NCI-H526 treated with DMSO at 0.1 percent for 48 hours (cell line): ENCODE measurements at regions not wholly inside any gene's neighbourhood (a gene's known extent, or its start where the extent isn't known, plus 50 kb on each side); places are given as distances from the start of the nearest gene placed in this dataset.
"Not testable (repeated sequence)": the region's sequence is repeated elsewhere in the genome, so short reads cannot be mapped to it uniquely, and the experiment has no call there.

Source experiments
- DNase-seq: peaks from one replicate; lab custom pipeline; 2025; lab: John Stamatoyannopoulos, UW

GRCh38 chr5:51802551-51803184 lies 419.4 kb downstream of the ISL1 start:
- DNase-seq: no peak

GRCh38 chr5:51806677-51807076 lies 423.4 kb downstream of the ISL1 start:
- no peak for DNase-seq

GRCh38 chr5:51810592-51810991 lies 427.3 kb downstream of the ISL1 start:
- no peak for DNase-seq

- no peak for DNase-seq
Observed at GRCh38 chr5:51811883-51812471, 428.7 kb downstream of the ISL1 start.

GRCh38 chr5:51814817-51815216 lies 431.6 kb downstream of the ISL1 start:
- DNase-seq: not testable (repeated sequence)

GRCh38 chr5:51816427-51816826 lies 433.2 kb downstream of the ISL1 start:
- no peak for DNase-seq

- DNase-seq: no peak
Observed at GRCh38 chr5:51821697-51822096, 438.4 kb downstream of the ISL1 start.

- no peak for DNase-seq
Observed at GRCh38 chr5:51829230-51829629, 446.0 kb downstream of the ISL1 start.

- no peak for DNase-seq
Observed at GRCh38 chr5:51829691-51830090, 446.4 kb downstream of the ISL1 start.

- DNase-seq: no peak
Observed at GRCh38 chr5:51832934-51833470, 449.8 kb downstream of the ISL1 start.

GRCh38 chr5:51838459-51838858 lies 455.2 kb downstream of the ISL1 start:
- no peak for DNase-seq

GRCh38 chr5:51843893-51844292 lies 460.6 kb downstream of the ISL1 start:
- no peak for DNase-seq

GRCh38 chr5:51846015-51846414 lies 462.8 kb downstream of the ISL1 start:
- DNase-seq: no peak

GRCh38 chr5:51859624-51860023 lies 476.4 kb downstream of the ISL1 start:
- no peak for DNase-seq

- DNase-seq: no peak
Observed at GRCh38 chr5:51860532-51861018, 477.3 kb downstream of the ISL1 start.

GRCh38 chr5:51872144-51872543 lies 488.9 kb downstream of the ISL1 start:
- no peak for DNase-seq

- no peak for DNase-seq
Observed at GRCh38 chr5:51881901-51882300, 498.7 kb downstream of the ISL1 start.

GRCh38 chr5:51882647-51883046 lies 499.4 kb downstream of the ISL1 start:
- DNase-seq: no peak

GRCh38 chr5:51889703-51890102 lies 506.5 kb downstream of the ISL1 start:
- no peak for DNase-seq

GRCh38 chr5:51890435-51891116 lies 507.3 kb downstream of the ISL1 start:
- no peak for DNase-seq

- DNase-seq: no peak
Observed at GRCh38 chr5:51892680-51893079, 509.4 kb downstream of the ISL1 start.

- no peak for DNase-seq
Observed at GRCh38 chr5:51895834-51896233, 512.6 kb downstream of the ISL1 start.

GRCh38 chr5:51902512-51902911 lies 519.3 kb downstream of the ISL1 start:
- no peak for DNase-seq
